Dedifferentiated amniotic fluid mesenchymal stem cell (primary cell): ENCODE measurements at regions not wholly inside any gene's neighbourhood (a gene's known extent, or its start where the extent isn't known, plus 50 kb on each side); places are given as distances from the start of the nearest gene placed in this dataset.
"Not testable (repeated sequence)": the region's sequence is repeated elsewhere in the genome, so short reads cannot be mapped to it uniquely, and the experiment has no call there.

Source experiments
- DNase-seq: peaks from one replicate; pipeline ENCODE4 v3.0.0-alpha.2; 2016; ENCODE audit errors: extremely low spot score

- no peak for DNase-seq
Measured at GRCh38 chr18:2104620-2105462, 466.5 kb downstream of the METTL4 start.

DNA sequence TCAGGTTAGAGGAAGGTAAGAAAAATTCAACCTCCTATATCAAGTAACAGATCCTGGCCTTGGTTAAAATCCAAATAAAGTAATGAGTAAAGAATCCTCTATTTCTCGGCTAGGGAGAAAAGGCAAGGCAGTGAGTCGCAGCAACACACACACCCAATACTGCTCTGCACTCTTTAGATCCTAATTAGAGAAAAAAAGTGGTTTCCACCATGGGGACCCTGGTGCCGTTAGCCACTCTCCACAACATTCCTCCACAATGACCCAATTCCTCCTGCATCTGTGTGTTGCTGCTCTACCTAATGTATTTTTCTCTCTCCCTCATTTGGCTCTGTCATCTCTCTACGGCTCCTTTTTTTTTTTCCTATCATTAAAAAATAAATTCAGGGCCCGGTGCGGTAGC lies 462.7 kb downstream of the METTL4 start:
- no peak for DNase-seq

DNA sequence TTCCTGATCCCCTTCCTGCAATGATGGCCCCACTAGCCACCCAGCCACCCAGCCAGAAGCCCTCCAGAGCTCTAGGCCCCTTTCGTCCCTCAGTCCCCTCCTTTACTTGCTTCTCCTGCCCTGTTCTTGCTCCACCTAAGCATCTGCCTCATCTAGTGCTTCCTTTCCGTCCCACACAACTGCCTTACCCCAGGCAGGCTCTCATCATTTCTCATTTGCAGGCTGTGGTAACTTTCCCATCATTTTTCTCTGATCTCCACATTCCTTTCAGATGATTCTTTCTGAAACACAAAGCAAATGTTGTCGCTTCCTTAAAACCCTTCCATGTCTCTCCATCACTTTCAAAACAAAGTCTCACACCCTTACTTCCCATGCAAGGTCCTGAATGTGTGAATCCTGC lies 459.8 kb downstream of the METTL4 start:
- DNase-seq = no peak

DNA sequence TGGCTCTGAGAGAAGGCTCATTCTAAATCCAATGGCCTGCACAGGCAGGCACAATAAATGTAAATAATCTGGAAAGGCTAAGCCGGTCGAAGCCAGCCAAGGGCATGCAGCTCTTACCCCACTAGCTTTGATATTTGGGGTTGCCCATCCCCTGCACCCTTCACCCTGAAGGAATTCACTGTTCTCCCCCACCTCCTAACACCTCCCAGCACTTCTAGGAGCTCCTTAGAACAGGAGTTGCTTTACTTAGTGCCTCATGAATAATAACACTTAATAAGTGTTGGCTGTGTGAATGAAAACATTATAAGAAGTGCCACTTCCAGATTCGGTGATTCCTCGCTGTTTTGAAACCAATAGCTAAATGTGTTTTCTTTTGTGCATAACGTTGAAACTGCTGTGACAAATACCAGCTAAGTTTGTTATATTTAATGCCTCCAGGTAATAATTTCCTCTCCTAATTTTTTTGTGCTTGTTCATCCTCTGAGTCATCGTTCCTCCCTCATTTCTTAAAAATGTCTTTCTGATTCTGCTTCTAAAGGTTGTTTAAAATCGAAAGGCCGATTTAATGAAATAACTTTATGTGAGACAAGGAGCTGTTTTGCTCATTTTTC lies 458.8 kb downstream of the METTL4 start:
- DNase-seq = no peak

DNA sequence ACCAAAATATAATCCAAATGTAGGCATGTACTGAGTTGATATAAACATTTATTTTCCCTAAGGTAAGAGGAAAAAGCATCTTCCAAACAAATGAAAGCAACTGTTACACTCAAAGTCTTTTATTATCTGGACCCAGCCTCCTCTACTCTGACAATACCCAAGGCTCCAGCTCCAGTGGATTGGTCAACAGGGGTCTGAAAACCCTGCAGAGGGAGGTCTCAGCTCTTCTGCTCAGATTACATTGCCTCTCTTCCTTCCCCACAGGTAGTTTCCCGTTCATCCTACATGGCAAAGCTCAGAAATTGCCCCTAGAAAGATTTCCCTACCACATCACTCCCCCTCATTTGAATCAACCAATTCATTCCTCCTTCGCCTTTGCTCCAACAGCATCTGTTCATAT lies 457.0 kb downstream of the METTL4 start:
- DNase-seq = no peak

DNA sequence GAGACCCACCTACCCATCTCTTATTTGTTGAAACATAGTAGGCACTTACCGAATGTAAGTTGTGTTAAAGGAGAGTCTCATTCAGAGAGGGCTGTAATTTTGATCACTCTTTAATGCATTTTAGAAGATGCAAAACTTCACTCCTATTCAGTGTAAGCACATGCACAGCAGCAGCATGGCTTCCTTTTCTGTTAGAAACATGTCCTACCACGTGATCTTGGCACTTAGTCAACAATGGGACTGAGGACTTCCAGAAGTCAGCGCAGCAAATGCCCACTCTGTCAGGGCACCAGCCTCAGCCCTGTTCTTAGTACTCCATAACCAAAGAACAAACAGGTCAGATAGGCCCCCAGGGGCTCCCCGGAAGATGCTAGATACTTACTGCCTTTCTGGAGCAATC lies 456.5 kb downstream of the METTL4 start:
- no peak for DNase-seq

- no peak for DNase-seq
Measured at GRCh38 chr18:2121224-2121623, 450.1 kb downstream of the METTL4 start.

DNA sequence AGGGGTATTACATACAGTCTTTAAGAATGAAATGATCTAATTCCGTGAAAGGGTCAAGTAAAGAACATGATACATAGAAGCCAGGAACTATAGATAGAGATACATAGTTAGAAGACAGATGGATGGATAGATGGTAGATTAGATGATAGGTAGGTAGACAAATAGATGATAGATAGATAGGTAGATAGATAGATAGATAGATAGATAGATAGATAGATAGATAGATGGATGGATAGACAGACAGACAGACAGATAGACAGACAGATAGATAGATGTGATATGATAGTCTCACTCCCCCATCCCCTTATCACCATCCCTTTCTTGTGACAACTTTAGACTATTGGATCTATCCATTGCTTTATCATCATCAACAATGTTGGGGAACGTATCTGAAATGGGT lies 448.2 kb downstream of the METTL4 start:
- no peak for DNase-seq

DNA sequence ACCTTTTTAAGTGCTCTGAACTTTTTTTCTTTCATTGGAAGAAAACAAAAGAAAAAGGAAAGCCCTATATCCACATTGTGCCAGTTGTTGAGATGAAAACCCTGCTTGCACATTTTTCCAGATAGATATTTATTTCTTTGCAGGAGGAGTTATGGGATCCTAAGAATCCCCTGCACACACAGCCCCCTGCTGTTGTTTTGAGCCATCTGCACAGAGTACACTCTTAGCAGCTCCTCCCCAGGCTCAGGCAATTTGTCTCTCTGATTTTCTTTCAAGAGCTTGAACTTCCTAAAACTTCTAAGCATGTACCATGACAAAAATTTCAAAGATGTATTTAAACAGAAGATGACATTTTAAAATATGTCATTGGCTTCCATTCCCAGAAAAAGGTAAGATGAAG lies 436.9 kb downstream of the METTL4 start:
- no peak for DNase-seq

- DNase-seq = no peak
Measured at GRCh38 chr18:2135309-2135708, 436.0 kb downstream of the METTL4 start.

DNA sequence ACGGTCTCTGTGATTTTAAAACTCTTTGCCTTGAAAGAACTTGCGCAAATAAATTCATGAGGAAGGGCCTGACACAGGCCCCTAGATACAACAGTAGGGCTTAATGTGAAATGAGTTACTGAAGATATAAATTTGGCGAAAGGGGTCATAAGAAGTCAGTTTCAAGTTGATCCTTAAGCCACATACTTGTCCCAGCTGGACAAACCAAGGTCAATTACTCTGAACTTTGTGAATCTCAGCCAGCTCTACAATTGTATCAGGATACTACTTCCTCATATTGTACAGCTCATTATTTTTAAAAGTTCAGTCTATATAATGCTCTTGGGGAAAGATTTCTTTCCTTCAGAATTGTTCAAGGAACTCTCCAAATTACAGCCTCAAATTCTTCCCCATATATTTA lies 432.8 kb downstream of the METTL4 start:
- no peak for DNase-seq

- peak; percentile 22 for DNase-seq
Measured at GRCh38 chr18:2139691-2140090, 431.6 kb downstream of the METTL4 start.

DNA sequence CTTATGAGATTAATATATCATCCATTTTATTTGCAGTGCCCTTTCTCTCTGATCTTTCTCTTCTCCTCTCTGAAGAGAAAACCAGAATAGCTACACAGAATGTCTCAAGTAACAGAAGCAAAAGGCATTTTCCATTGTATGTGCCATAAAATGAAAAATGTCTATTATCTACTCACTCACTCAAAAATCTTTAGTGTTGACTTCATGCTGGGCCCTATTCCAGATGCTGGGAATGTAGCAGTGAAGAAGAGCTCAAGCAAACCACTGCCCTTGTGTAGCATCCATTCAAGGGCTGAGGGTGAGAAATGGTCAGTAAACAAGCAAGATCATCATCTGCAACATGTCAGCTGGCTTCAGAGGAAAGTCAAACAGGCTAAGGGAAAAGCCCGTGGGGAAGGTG lies 427.7 kb downstream of the METTL4 start:
- peak; percentile 42 for DNase-seq

DNA sequence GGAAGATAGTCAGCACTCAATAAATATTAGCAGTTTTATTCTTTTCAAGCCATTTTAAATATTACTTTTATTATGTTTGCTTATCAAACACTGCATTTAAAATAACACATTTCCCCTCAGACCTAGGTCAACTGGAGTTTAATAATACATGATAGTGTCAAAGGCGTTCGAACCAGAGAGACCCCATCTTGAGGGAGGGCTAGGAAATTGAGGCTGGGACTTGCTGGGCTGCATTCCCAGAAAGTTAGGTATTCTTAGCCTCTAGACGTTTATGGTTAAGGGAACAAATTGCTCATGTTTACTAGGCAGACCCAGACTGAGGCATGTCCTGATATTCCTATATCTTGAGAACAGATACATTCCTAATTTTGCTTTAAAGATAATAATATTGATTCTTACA lies 426.5 kb downstream of the METTL4 start:
- no peak for DNase-seq

DNA sequence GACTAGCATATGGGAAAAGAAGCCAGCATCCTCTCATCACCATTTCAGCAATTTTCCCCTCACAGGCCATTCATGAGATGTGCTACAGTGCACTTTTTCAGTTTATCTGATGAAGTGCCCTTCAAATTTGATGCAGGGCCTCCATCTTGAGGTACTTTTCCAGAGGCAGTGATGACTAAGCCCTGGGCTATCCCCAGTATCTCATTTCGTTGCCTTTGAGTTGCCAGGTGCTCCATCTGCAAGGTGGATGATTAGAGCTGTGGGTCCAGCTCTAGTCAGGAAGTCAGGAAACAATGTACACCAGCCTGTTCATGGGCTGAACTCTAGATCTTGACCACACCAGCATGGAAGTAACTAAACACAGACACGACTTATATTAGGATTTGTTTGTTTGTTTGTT lies 425.2 kb downstream of the METTL4 start:
- no peak for DNase-seq

DNA sequence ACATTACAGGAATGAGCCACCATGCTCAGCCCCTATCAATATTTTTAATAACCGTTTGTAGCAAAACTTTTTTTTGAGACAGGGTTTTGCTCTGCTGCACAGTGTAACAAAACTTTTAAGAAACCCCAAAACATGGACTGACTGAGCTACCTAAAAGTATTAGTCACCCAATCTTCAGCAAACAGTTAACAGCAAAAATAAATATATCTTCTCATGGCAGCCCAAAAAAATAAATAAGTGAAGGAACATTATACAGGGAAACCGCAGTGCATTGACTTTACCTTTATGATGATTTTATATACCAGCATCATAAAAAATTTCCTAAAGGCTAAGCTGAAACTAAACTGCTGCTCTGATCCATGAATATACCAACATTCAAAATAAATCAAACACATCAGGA lies 424.6 kb downstream of the METTL4 start:
- no peak for DNase-seq

DNA sequence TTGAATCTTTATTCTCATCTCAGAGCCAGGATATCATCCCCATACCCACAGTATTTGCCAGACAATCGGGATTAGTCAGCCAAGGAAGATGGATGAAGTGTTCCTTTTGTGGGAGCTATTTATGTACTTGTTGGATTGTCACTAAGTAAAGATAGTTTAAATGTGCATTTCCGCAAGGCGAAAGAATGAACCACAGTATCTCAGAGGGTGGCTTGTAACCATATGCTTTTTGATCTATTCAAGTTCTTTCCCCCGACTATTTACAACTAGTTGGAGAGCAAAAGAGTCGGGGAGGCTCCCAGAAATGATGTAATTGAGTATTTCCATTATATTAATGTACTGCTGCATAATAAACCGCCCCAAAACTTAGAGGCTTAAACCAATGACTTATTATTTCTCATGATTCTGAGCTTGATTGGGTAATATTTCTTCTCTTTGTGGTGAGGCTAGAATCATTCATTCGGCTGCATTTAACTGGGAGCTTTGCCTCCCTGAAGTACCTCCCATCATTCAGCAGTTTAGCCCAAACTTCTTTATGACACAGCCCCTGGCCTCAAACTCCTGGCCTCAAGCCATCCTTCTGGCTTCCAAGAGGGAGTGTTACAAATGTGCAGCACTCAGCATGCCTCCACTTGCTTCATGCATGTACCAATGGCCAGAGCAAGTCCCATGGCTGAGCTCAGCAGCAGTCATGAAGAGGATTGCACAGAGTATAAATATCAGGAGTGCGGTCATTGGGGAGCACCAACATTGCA lies 423.7 kb downstream of the METTL4 start:
- DNase-seq = no peak

DNA sequence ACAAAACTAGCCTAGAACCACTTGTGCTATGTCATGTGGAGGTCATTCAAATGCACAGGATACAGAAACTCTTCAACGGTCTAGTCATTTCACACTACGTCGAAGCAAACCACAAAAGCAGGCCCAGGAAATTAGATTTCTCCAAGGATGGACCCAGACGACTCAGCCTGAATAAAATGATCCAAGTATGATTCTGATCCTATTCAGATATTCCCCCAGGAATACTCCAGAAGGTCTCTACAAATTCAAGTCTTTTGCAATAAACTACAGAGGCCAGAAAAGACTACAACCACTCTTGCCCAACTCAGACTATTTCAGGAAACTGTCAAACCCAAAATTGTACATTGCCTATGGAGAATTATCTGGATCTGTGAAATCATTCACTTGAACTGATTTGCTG lies 422.5 kb downstream of the METTL4 start:
- DNase-seq = no peak

DNA sequence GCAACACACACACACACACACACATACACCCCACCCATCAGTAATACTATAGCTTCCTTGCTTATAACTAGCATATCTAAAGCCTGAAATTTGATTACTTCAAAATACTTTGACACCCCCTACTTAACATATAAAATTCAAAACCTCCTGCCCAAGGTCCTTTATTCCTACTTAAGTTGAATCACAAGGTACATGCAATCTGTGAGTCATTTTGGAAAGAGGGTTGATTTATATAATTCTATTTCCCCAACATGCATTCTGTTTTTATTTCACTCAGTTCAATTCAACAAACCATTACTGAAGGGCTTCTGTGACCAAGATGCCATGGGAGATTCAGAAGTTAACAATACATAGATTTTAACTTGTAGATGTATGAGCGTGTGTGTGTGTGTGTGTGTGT lies 420.7 kb downstream of the METTL4 start:
- no peak for DNase-seq

DNA sequence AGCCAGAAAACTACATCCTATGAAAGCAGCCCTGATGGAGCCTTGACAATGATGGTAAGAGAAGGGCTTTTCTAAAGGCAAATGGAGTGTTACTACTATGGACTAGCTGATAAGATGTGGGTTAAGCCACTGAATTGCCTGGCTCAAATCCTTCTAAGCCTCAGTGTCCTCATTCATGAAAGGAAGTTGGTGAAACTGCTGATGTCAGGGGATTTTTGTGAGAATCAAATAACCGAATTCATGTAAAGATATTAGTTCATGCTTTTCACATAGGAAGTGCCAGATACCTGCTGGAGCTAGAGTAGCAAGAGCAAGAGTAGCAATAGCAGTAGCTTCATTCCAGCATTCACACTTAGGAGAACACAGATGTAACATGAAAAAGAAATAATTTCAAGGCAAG lies 417.0 kb downstream of the METTL4 start:
- no peak for DNase-seq

- no peak for DNase-seq
Measured at GRCh38 chr18:2164644-2165550, 406.4 kb downstream of the METTL4 start.

- not testable (repeated sequence) for DNase-seq
Measured at GRCh38 chr18:2166876-2167275, 404.4 kb downstream of the METTL4 start.
